Stomach (tissue), 8 donors: ENCODE measurements at regions not wholly inside any gene's neighbourhood (a gene's known extent, or its start where the extent isn't known, plus 50 kb on each side); places are given as distances from the start of the nearest gene placed in this dataset.

Source experiments
- DNase-seq, 2 donors: peaks; one replicate each; pipeline versions ENCODE4 v3.0.0 to v3.0.0-alpha.2; 2013 to 2019
- H3K27ac ChIP-seq, 5 donors: fragments of 200-600 bp in 4 of 5; sonication (generic) in 4 of 5; one replicate each; pipeline ENCODE4 v1.5.1; 2013 to 2019; ENCODE audit warnings: mild to moderate bottlenecking in 1 of 5, moderate library complexity in 1 of 5
- H3K27me3 ChIP-seq, 3 donors: fragments of 200-600 bp; sonication (generic); one replicate each; pipeline ENCODE4 v1.5.1; 2017 to 2019; ENCODE audit warnings: mixed run types in 1 of 3
- H3K36me3 ChIP-seq, 4 donors: fragments of 200-600 bp; sonication (generic); 1 replicate in 3 of 4; 2 replicates in 1 of 4; pipeline ENCODE4 v1.5.1; 2016 to 2019
- H3K4me1 ChIP-seq, 4 donors: fragments of 200-600 bp; sonication (generic); one replicate each; pipeline ENCODE4 v1.5.1; 2016 to 2019
- H3K4me3 ChIP-seq, 4 donors: fragments of 200-600 bp; sonication (generic) in 3 of 4; one replicate each; pipeline ENCODE4 v1.5.1; 2016 to 2019; ENCODE audit warnings: mild to moderate bottlenecking in 1 of 4
- H3K9me3 ChIP-seq, 4 donors: fragments of 200-600 bp; sonication (generic); one replicate each; pipeline ENCODE4 v1.5.1; 2016 to 2019
- EP300 ChIP-seq: sonication (generic); formaldehyde crosslinking; IDR thresholded peaks from one replicate; pipeline ENCODE4 v1.6.1; 2017; ENCODE audit warnings: antibody characterized with exemption
- POLR2A ChIP-seq, 4 donors: fragments of 450-650 bp; IDR thresholded peaks; one replicate each; pipeline ENCODE4 v1.6.1; 2016; ENCODE audit warnings: antibody characterized with exemption in 4 of 4, control low read depth in 2 of 4, mild to moderate bottlenecking in 1 of 4, moderate library complexity in 1 of 4
- POLR2AphosphoS5 ChIP-seq, 3 donors: sonication (generic); formaldehyde crosslinking; IDR thresholded peaks; one replicate each; pipeline ENCODE4 v1.6.1; 2016; ENCODE audit warnings: antibody characterized with exemption in 3 of 3
- WGBS, 5 donors: extraction: QIAGEN DNeasy Blood & Tissue Kit in 3 of 5; methylation state at CpG; one replicate each; pipeline versions ENCODE4 v1.1.5 to v1.1.7; 2013 to 2018; 5-methylcytosine and 5-hydroxymethylcytosine counted together
- intact Hi-C: fragments of 100-400 bp; cut with DNase I; formaldehyde crosslinking; loops from one replicate; pipeline ENCODE4 v1.15.1; 2023; ENCODE audit warnings: low total_unique reads
- TF ChIP-seq, protein P1 (sequence below), 7 experiments: fragments of 450-650 bp in 4 of 7; fragments of 200-600 bp in 3 of 7; sonication (generic) in 3 of 7; IDR thresholded peaks; one replicate each; pipeline ENCODE4 v1.5.1; 2016 to 2019; ENCODE audit warnings: antibody characterized with exemption in 7 of 7, control low read depth in 2 of 7, mild to moderate bottlenecking in 1 of 7
- donor health status: healthy with polysubstance abuse.
- donor health status: Bipolar disorder and iron deficiency.
- donor health status: healthy.

DNA sequence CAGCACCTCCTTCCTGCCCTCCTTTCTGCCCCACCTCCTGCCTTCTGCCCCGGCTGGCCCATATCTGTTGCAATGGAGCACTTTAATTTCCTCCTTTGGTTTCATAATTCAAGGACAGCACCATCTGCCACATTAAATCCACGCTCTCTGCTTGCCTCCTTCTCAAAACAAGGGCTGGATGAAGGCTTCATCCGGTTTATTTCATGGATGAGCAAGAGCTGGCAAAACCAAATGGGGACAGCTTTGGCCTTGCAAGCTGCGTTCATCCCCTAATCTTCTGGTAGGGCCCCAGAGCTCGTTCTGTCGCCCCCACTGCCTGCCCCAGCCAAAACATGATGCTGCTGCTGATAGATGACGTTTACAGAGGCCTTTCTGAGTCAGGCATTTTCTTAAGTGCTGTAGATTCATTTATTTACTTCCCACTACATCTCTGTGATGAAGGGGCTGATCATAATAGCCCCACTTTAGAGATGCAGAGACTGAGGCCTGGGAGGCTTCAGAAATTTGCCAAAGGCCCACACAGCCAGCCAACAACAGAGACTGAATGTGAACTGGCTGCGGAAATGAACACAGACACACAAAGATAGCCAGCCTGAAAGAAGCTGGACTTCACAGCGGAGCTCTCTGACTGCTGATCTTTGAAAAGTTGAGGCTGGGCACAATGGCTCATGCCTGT, 115.6 kb upstream of the CPEB4 start:
- 57 to 68% (median 63%) methylated on average over 9 of the region's 9 CpGs for WGBS, 5 donors
- TF ChIP-seq POLR2AphosphoS5 (IDR thresholded peaks at IDR 0.05): peak in 1 of 3 donors; percentile 22
- no peak for TF ChIP-seq POLR2A (IDR thresholded peaks at IDR 0.05)
- TF ChIP-seq, protein P1, sequence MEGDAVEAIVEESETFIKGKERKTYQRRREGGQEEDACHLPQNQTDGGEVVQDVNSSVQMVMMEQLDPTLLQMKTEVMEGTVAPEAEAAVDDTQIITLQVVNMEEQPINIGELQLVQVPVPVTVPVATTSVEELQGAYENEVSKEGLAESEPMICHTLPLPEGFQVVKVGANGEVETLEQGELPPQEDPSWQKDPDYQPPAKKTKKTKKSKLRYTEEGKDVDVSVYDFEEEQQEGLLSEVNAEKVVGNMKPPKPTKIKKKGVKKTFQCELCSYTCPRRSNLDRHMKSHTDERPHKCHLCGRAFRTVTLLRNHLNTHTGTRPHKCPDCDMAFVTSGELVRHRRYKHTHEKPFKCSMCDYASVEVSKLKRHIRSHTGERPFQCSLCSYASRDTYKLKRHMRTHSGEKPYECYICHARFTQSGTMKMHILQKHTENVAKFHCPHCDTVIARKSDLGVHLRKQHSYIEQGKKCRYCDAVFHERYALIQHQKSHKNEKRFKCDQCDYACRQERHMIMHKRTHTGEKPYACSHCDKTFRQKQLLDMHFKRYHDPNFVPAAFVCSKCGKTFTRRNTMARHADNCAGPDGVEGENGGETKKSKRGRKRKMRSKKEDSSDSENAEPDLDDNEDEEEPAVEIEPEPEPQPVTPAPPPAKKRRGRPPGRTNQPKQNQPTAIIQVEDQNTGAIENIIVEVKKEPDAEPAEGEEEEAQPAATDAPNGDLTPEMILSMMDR (IDR thresholded peaks at IDR 0.05): no peak
- TF ChIP-seq EP300: no peak
- Histone ChIP-seq H3K9me3 (no peaks in the 10 kb centered on the region), H3K27me3 (no peaks in the 10 kb centered on the region), H3K27ac (peak overlapping the region; percentile 25 to 74 (median 60)), H3K4me3 (no peak overlapping the region), H3K4me1 (peaks cover 15 to 24% (median 18%) of the 10 kb centered on the region in 4 donors), H3K36me3 (no peaks in the 10 kb centered on the region)
- DNase-seq: no peak
- intact Hi-C loops: no loop called here

DNA sequence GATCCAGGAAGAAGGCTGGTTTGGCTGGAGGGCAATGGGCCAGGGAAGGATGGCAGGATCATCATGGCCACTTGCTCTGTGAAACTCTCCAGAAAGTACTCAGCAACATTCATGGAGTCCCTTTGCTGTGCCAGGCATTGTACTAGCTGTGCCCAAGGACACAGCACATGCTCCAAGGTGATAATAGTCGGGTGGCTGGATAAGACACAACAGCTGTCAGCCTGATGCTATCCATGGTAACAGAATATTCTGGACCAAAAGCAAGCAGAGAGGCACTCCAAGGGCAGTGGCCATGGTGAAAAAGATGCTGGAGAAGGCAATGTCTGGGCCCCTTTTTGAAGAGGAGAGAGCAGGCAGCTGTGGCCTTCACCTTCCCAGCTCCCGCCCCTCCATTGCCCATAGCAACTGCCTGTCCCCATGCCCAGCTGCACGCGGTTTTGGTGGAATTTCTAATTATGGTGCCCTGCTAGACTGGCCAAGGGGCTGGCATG, 113.8 kb upstream of the CPEB4 start:
- WGBS, 5 donors: 77 to 89% (median 83%) methylated on average over 4 of the region's 4 CpGs
- H3K4me1 ChIP-seq: peaks cover 15 to 24% (median 17%) of the 10 kb centered on the region in 4 donors
- TF ChIP-seq, protein P1 (IDR thresholded peaks at IDR 0.05): no peak
- no peak for TF ChIP-seq POLR2AphosphoS5 (IDR thresholded peaks at IDR 0.05)
- TF ChIP-seq EP300: no peak
- no peak for TF ChIP-seq POLR2A (IDR thresholded peaks at IDR 0.05)
- intact Hi-C loops: no loop called here
- H3K27me3 ChIP-seq: no peaks in the 10 kb centered on the region
- H3K4me3 ChIP-seq: no peak overlapping the region
- H3K36me3 ChIP-seq: no peaks in the 10 kb centered on the region
- peak overlapping the region in 1 of 5 donors; percentile 9 for H3K27ac ChIP-seq
- DNase-seq: no peak
- H3K9me3 ChIP-seq: no peaks in the 10 kb centered on the region

DNA sequence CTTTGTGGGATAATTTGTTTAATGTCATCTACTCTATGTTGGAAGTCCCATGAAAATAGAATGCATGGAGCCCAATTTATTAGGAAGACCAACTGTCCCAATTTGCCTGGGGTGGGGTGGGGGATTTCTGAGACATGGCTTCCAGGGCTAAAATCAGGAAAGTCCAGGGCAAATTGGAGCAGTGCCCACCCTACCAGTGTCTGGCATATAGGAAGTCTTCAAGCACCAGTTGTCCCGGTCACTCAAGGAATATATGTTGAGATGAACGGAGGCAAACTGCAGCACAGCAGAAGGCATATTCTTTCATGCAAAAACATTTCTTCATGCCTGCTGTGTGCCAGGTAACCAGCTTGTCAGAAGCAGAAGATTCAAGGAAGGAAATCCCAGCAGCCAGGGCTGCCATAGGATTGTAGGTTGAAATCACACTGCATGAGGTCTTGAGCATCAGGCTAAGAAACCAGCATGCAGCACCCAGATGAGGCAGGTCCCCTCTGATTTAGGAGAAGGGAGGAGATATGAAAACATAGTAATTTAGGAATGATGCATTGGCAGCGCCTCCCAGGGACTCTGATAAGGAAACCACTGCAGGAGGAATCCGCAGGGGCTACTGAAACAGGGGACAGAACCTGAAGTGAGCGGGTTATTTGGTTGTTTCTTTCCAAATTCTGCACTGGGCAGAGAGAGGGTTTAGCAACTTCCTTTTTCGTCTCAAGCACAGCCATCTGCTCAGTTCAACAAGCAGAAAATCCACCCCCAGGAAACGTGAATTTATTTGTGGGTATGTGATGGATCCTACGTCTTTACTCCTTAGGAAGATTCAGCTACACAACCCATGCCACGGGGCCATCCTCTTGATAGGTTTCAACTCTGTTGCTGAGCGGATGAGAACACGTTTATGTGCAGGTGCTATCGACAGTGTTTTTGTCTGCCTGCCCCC, 112.6 kb upstream of the CPEB4 start:
- H3K27ac ChIP-seq: peak overlapping the region in 2 of 5 donors; percentile 2 to 45
- peaks cover 15 to 30% (median 21%) of the 10 kb centered on the region in 4 donors for H3K4me1 ChIP-seq
- intact Hi-C loops: no loop called here
- no peak overlapping the region for H3K4me3 ChIP-seq
- WGBS, 5 donors: 73 to 84% (median 80%) methylated on average over 12 of the region's 12 CpGs
- TF ChIP-seq POLR2AphosphoS5 (IDR thresholded peaks at IDR 0.05): no peak
- DNase-seq: no peak
- no peaks in the 10 kb centered on the region for H3K9me3 ChIP-seq
- no peaks in the 10 kb centered on the region for H3K36me3 ChIP-seq
- H3K27me3 ChIP-seq: no peaks in the 10 kb centered on the region

DNA sequence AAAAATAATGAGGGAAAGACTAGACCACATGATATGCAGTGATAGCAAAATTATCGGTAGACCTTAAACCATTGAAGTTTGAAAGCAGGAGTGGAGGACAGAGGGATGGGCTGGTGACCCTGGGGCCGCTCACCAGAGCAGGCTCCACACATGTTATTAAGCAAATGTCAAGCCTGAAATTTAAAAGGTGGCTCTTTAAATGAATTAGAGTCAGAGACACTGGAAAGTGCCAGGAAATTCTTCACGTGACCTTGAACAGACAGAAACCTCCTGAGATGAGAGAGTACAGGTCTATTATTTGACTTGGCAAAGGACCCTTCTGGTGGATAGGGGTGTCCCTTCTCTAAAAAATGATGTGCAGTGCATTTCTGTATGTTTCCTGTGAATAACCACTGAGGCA, 111.0 kb upstream of the CPEB4 start:
- no peaks in the 10 kb centered on the region for H3K27me3 ChIP-seq
- H3K4me3 ChIP-seq: no peak overlapping the region
- no peak overlapping the region for H3K27ac ChIP-seq
- intact Hi-C loops: no loop called here
- H3K9me3 ChIP-seq: no peaks in the 10 kb centered on the region
- DNase-seq: no peak
- 74 to 84% (median 82%) methylated on average over 3 of the region's 3 CpGs for WGBS, 5 donors
- H3K36me3 ChIP-seq: no peaks in the 10 kb centered on the region
- H3K4me1 ChIP-seq: peaks cover 18 to 31% (median 23%) of the 10 kb centered on the region in 4 donors
- TF ChIP-seq, protein P1 (IDR thresholded peaks at IDR 0.05): no peak
- no peak for TF ChIP-seq EP300
- no peak for TF ChIP-seq POLR2A (IDR thresholded peaks at IDR 0.05)
- TF ChIP-seq POLR2AphosphoS5 (IDR thresholded peaks at IDR 0.05): no peak
